GM23248 (cell line): ENCODE measurements at regions not wholly inside any gene's neighbourhood (a gene's known extent, or its start where the extent isn't known, plus 50 kb on each side); places are given as distances from the start of the nearest gene placed in this dataset.

Experiments
- EZH2 ChIP-seq: fragments of 200-600 bp; sonication (generic); IDR thresholded peaks from 2 replicates; pipeline ENCODE4 v1.6.1; 2018; ENCODE audit warnings: antibody characterized with exemption, mild to moderate bottlenecking; ENCODE audit not compliant: insufficient read depth, poor library complexity, severe bottlenecking
- EZH2phosphoT487 ChIP-seq: fragments of 200-600 bp; sonication (generic); IDR thresholded peaks from 2 replicates; pipeline ENCODE4 v1.6.1; 2018; ENCODE audit warnings: antibody characterized with exemption, moderate library complexity, mild to moderate bottlenecking, low read depth; ENCODE audit not compliant: insufficient read depth

GRCh38 chr18:45496741-45497140, 118.5 kb upstream of the SLC14A2 start:
- TF ChIP-seq EZH2 = no peak
- TF ChIP-seq EZH2phosphoT487 = no peak
